GM10266 (cell line): ENCODE measurements at regions not wholly inside any gene's neighbourhood (a gene's known extent, or its start where the extent isn't known, plus 50 kb on each side); places are given as distances from the start of the nearest gene placed in this dataset.

Experiments used
- DNase-seq: peaks from one replicate; pipeline ENCODE4 v3.0.0; 2012; ENCODE audit errors: extremely low spot score
- TF ChIP-seq, protein P1 (sequence below): IDR thresholded peaks from 2 replicates; pipeline ENCODE4 v1.5.1; 2012; ENCODE audit warnings: mild to moderate bottlenecking, low read depth; ENCODE audit not compliant: control insufficient read depth, insufficient read depth; ENCODE audit errors: missing control alignments

DNA sequence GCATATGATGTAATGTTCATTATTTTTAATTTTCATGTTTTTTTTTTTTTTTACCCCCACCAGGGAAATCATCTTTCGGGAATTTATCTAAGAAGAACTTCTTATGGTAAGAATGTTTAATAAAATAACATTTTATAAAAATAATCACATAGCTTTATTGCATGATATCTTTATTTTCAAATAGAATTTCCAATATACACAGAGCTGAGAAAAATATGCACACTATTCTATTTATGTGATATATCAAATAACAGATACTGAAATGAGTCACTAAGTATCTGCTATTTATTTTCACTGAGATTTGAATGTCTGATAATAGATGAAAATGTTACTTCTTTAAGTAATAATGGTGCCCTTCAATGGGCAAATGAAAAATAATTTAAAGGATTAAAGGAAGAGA, 1217.3 kb downstream of the MAT2B start:
- no peak for DNase-seq

DNA sequence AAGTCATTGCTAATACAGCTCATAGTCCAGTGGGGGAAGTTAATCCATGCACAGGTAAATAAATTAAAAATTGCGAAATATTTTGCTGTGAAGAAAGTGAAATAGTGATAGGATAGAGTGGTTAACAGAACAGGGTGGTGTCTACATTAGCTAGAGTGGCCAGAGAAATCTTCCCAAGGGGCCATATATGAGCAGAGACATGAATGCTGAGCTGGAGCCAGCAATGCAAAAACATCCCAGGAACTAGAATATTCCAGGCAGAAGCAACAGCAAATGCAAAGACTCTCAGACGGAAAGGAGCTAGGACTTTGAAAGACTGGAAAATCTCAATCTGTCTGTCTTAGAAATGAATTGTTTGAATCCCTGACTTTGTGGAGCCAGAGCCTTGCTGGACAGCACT, 1221.6 kb downstream of the MAT2B start:
- TF ChIP-seq, protein P1, sequence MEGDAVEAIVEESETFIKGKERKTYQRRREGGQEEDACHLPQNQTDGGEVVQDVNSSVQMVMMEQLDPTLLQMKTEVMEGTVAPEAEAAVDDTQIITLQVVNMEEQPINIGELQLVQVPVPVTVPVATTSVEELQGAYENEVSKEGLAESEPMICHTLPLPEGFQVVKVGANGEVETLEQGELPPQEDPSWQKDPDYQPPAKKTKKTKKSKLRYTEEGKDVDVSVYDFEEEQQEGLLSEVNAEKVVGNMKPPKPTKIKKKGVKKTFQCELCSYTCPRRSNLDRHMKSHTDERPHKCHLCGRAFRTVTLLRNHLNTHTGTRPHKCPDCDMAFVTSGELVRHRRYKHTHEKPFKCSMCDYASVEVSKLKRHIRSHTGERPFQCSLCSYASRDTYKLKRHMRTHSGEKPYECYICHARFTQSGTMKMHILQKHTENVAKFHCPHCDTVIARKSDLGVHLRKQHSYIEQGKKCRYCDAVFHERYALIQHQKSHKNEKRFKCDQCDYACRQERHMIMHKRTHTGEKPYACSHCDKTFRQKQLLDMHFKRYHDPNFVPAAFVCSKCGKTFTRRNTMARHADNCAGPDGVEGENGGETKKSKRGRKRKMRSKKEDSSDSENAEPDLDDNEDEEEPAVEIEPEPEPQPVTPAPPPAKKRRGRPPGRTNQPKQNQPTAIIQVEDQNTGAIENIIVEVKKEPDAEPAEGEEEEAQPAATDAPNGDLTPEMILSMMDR: no peak

More for the DNA sequence above, 1217.3 kb downstream of the MAT2B start:
- TF ChIP-seq, protein P1: no peak

DNA sequence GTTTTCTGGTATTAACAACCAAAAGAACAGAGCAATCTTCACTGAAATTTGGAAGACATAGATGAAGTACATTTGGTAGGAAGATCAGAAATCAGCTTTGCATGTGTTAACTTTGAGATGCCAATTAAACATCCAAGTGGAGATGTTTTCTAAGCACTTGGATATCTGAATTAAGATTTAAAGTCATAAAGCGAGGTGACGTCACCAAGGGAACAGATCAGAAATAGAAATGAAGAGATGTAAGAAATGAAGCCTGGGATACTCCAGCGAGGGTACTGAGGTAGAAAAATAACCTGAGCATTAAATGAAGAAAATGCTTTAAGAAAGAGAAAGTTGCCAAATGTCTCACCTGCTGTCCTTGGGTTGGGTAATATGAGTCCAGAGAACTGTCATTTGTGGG, 1223.3 kb downstream of the MAT2B start:
- TF ChIP-seq, protein P1: no peak
- no peak for DNase-seq

More for the DNA sequence above, 1221.6 kb downstream of the MAT2B start:
- no peak for DNase-seq

DNA sequence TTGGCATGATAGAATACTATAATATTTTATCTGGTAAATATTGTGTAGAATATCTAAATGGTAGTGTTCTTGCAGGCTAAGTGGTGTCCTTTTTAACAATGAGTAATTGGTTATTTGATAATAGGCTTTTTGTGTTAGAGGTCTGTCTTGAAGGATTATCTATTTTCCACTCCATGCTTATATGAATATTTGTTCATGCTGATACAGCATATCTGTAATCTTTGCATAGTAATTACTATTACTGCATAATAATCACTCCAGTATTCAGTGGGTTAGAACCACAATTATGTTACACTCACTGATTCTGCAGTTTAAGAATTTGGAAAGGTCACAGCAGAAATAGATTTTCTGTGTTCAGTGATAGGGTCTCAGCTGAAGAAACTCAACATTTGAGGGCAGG, 1229.9 kb downstream of the MAT2B start:
- no peak for DNase-seq
- TF ChIP-seq, protein P1: no peak

DNA sequence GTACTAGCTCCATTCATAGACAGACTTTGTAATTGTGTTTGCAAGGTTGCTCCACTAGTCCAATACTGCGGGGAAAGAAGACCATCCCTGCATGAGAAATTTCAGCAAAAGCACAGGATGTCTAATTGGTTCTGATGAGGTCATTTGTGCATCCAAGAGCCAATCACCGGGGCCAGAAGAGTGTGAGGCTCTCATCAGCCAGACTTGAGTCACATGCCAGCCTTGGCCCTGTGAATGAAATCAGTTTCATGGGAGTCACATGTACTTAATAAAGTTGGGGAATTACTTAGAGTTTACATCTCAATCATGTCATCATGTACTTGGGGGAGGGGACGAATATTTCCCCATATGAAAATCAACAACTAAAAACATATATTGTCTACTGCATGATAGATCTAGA, 1236.0 kb downstream of the MAT2B start:
- DNase-seq: no peak
- TF ChIP-seq, protein P1: no peak

DNA sequence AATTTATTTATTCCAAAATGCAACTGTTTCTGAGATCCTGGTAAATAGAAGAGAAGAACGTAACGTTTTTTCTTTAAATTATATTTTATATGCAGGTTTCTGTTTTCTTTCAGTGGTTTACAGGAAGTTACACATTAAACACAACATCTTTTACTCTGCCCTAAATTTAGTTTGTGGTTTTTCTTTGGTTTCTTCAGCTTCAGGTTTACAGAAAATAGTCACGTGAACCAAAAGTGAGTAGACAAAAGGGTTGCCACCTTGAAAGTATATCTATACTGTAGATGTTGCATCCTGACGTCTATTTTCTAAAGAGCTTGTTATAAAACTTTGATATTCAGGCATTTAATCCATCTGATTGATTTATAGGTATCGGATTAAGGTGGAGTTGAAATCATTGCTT, 1236.6 kb downstream of the MAT2B start:
- TF ChIP-seq, protein P1: no peak
- DNase-seq: no peak

DNA sequence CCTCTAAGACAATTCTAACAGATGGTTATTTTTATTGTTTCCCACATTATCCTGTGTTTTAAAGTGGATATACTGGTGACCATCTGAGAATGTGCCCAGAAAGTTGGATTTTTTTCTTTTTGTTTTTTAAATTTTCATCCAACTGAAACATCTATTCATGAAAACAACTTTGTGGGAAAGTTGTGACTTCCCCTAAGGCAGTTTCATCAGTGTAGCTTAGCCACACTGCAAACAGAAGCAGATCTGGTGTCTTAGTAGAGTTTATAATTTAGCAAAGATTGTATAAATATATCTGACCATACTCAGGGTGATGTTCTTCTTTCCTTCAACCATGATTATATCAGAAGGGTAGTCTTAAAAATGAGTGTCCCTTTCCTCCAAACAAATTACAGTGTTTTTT, 1241.3 kb downstream of the MAT2B start:
- DNase-seq: no peak
- TF ChIP-seq, protein P1: no peak

DNA sequence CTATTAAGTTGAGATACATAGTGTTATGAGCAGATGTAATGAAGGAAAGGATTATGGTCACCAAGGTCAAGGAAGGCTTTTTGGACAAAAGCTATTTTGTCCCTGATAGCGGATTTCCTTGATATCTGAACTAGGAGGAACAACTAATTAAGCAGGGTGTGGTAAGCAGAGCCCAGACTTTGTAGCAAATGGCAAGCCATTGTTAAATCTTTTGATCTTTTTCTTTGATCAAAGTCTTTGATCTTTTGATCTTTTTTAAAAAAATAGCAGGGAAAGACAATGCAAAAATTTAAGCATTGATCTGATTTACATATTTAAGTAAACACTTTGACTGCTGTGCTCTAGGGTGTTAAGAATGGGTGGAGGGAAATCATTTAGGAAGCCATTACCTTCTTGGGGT, 1242.0 kb downstream of the MAT2B start:
- TF ChIP-seq, protein P1: no peak
- DNase-seq: no peak
